Cardiac muscle cell (in vitro differentiated cells and primary cell): ENCODE measurements at regions not wholly inside any gene's neighbourhood (a gene's known extent, or its start where the extent isn't known, plus 50 kb on each side); places are given as distances from the start of the nearest gene placed in this dataset.

Source experiments
- DNase-seq, 2 donors: peaks; one replicate each; pipeline versions ENCODE4 v3.0.0 to v3.0.0-alpha.2; 2010 to 2017; ENCODE audit warnings: low read depth in 1 of 2, low spot score in 1 of 2
- H3K27ac ChIP-seq: fragments of 200-600 bp; sonication (generic); 2 replicates; pipeline ENCODE4 v1.5.1; 2016
- H3K27me3 ChIP-seq: fragments of 200-600 bp; sonication (generic); 2 replicates; pipeline ENCODE4 v1.6.0; 2016; ENCODE audit warnings: control low read depth
- H3K36me3 ChIP-seq: fragments of 200-600 bp; sonication (generic); 2 replicates; pipeline ENCODE4 v1.5.1; 2016; ENCODE audit warnings: control low read depth
- H3K4me1 ChIP-seq: fragments of 200-600 bp; sonication (generic); 2 replicates; pipeline ENCODE4 v1.8.1; 2017; ENCODE audit warnings: low read depth, mild to moderate bottlenecking, mixed run types
- H3K4me3 ChIP-seq: fragments of 200-600 bp; sonication (generic); 2 replicates; pipeline ENCODE4 v1.5.1; 2016; ENCODE audit warnings: mild to moderate bottlenecking
- H3K9me3 ChIP-seq: fragments of 200-600 bp; sonication (generic); 2 replicates; pipeline ENCODE4 v1.5.1; 2017; ENCODE audit warnings: low read depth, mild to moderate bottlenecking, control low read depth
- CTCF ChIP-seq: IDR thresholded peaks from 2 replicates; pipeline ENCODE4 v1.5.1; 2012; ENCODE audit warnings: low read depth, mild to moderate bottlenecking, low read length

GRCh38 chr1:29712801-29713200, 476.5 kb downstream of the PTPRU start:
- no peaks in the 10 kb centered on the region for H3K9me3 ChIP-seq
- DNase-seq = no peak
- no peak overlapping the region for H3K27ac ChIP-seq
- no peaks in the 10 kb centered on the region for H3K36me3 ChIP-seq
- H3K4me3 ChIP-seq = no peak overlapping the region
- no peaks in the 10 kb centered on the region for H3K4me1 ChIP-seq
- H3K27me3 ChIP-seq = peaks cover 2% of the 10 kb centered on the region
- no peak for TF ChIP-seq CTCF

- Histone ChIP-seq H3K9me3 (no peaks in the 10 kb centered on the region), H3K4me1 (no peaks in the 10 kb centered on the region), H3K27me3 (peaks cover 3% of the 10 kb centered on the region), H3K36me3 (no peaks in the 10 kb centered on the region), H3K27ac (no peak overlapping the region), H3K4me3 (no peak overlapping the region)
- no peak for TF ChIP-seq CTCF
- DNase-seq = no peak
Measured at GRCh38 chr1:29712284-29712651, 475.9 kb downstream of the PTPRU start.

GRCh38 chr1:29711582-29712283, 475.4 kb downstream of the PTPRU start:
- DNase-seq = peak in 1 of 2 donors; percentile 75
- H3K27ac ChIP-seq = no peak overlapping the region

GRCh38 chr1:29709704-29710280, 473.5 kb downstream of the PTPRU start:
- Histone ChIP-seq H3K27ac (no peak overlapping the region), H3K27me3 (peaks cover 24% of the 10 kb centered on the region), H3K36me3 (no peaks in the 10 kb centered on the region), H3K4me1 (no peaks in the 10 kb centered on the region), H3K4me3 (no peak overlapping the region), H3K9me3 (no peaks in the 10 kb centered on the region)
- peak in 1 of 2 donors; percentile 69 for DNase-seq
- no peak for TF ChIP-seq CTCF

More at GRCh38 chr1:29711582-29712283, 475.4 kb downstream of the PTPRU start:
- no peak for TF ChIP-seq CTCF
- Histone ChIP-seq H3K36me3 (no peaks in the 10 kb centered on the region), H3K4me1 (no peaks in the 10 kb centered on the region), H3K27me3 (peaks cover 5% of the 10 kb centered on the region), H3K9me3 (no peaks in the 10 kb centered on the region), H3K4me3 (no peak overlapping the region)

GRCh38 chr1:29708796-29709703, 472.7 kb downstream of the PTPRU start:
- no peaks in the 10 kb centered on the region for H3K4me1 ChIP-seq
- H3K4me3 ChIP-seq = no peak overlapping the region
- peaks cover 31% of the 10 kb centered on the region for H3K27me3 ChIP-seq
- H3K36me3 ChIP-seq = no peaks in the 10 kb centered on the region
- no peaks in the 10 kb centered on the region for H3K9me3 ChIP-seq
- TF ChIP-seq CTCF = no peak
- DNase-seq = peak in 1 of 2 donors; percentile 66
- no peak overlapping the region for H3K27ac ChIP-seq
